Cardiac fibroblast (primary cell): ENCODE measurements at regions not wholly inside any gene's neighbourhood (a gene's known extent, or its start where the extent isn't known, plus 50 kb on each side); places are given as distances from the start of the nearest gene placed in this dataset.

Experiments
- DNase-seq, 2 donors: peaks; one replicate each; pipeline versions ENCODE4 v3.0.0 to v3.0.0-alpha.2; 2010; ENCODE audit warnings: low read depth in 2 of 2
- H3K4me3 ChIP-seq, 2 donors: replicated peaks in 1 of 2; 1 replicate in 1 of 2; 2 replicates in 1 of 2; pipeline ENCODE4 v1.5.1; 2011; ENCODE audit warnings: low read depth in 2 of 2, low read length in 2 of 2, mild to moderate bottlenecking in 2 of 2, moderate library complexity in 1 of 2
- TF ChIP-seq, protein P1 (sequence below): IDR thresholded peaks from one replicate; pipeline ENCODE4 v1.5.1; 2011; ENCODE audit warnings: low read depth, mild to moderate bottlenecking, low read length, inconsistent platforms

DNA sequence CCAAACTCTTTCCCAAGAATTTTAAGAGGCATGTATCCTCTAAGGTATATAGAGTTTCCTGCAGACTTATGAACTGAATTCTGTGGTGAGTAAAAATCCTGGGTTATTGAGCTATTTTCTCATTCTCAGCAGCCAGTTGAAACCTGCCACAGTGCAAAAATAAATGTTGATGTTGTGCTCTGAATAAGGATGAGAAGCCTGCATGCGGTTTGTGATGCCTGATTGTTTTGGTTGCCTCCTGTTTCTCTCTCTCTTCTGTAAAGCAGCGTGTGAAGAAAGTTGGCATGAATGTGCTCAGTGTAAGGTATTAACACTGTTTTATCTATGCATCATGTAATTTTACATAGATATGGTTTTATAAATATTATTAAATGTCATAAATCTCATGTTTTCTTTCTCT lies 452.6 kb downstream of the CDH2 start:
- DNase-seq: no peak
- no peak overlapping the region for H3K4me3 ChIP-seq
- TF ChIP-seq, protein P1, sequence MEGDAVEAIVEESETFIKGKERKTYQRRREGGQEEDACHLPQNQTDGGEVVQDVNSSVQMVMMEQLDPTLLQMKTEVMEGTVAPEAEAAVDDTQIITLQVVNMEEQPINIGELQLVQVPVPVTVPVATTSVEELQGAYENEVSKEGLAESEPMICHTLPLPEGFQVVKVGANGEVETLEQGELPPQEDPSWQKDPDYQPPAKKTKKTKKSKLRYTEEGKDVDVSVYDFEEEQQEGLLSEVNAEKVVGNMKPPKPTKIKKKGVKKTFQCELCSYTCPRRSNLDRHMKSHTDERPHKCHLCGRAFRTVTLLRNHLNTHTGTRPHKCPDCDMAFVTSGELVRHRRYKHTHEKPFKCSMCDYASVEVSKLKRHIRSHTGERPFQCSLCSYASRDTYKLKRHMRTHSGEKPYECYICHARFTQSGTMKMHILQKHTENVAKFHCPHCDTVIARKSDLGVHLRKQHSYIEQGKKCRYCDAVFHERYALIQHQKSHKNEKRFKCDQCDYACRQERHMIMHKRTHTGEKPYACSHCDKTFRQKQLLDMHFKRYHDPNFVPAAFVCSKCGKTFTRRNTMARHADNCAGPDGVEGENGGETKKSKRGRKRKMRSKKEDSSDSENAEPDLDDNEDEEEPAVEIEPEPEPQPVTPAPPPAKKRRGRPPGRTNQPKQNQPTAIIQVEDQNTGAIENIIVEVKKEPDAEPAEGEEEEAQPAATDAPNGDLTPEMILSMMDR: no peak

DNA sequence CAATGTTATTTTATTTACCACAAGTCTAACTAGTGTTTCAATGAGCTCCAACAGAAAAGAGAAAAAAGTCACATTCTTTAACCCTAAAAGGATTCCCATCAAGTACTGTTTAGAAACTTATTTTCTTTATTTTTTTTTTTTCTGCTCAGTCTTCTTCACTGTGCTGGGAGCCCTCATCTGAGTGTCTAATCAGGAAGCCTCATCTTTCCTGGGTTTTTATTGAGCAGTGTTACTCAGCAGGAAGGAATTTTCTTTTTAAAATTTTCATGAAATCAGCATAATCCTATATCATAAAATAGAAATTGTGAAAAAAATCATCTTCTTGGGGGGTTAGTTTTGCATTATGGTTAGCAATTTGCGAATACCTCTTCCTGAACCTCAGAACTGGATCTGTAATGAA lies 453.8 kb downstream of the CDH2 start:
- TF ChIP-seq, protein P1: no peak
- DNase-seq: peak in 1 of 2 donors; percentile 19
- H3K4me3 ChIP-seq: no peak overlapping the region

DNA sequence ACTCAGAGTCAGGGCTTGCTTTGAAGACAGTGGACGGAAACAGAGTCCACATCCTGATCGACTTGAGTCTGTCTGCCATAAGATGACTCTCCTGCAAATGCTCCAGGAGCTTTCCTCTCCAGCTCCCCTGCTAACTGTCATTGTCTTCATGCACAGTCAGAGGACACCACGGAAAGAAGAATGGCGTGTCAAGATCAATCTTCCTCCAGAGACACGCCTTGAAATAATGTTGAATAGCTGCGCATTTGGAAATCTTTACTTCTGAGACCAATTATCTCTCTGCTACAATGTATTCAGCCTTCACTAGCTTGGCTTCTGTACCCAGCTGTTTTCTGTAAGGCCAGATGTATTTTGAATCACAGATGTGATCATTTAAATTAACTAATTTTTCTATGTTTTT lies 457.2 kb downstream of the CDH2 start:
- DNase-seq: no peak
- no peak overlapping the region for H3K4me3 ChIP-seq
- TF ChIP-seq, protein P1: no peak

GRCh38 chr18:27717816-27718215 lies 459.1 kb downstream of the CDH2 start:
- no peak for DNase-seq
- TF ChIP-seq, protein P1: no peak
- no peak overlapping the region for H3K4me3 ChIP-seq

- H3K4me3 ChIP-seq: no peak overlapping the region
- TF ChIP-seq, protein P1: no peak
- DNase-seq: no peak
Observed at GRCh38 chr18:27717250-27717649, 459.7 kb downstream of the CDH2 start.

DNA sequence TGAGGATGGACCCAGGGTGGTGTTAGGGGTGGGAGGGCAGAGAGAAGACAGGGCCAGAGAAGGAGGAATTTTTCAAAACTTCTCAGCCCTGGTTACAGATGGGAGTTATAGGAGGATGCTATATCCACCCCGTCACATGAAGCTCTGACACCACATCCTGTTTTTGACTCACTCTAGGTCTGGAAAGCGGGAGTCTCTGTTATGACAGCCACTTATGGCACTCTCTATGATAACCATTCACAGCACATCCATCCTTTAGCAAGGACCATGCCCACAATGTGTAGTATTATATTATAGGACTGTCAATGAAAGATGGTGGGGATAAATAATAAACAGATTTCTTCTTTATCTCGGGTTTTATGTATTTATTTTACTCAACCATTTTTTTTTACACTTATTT lies 461.2 kb downstream of the CDH2 start:
- peak in 1 of 2 donors; percentile 70 for DNase-seq
- H3K4me3 ChIP-seq: no peak overlapping the region
- TF ChIP-seq, protein P1: no peak

DNA sequence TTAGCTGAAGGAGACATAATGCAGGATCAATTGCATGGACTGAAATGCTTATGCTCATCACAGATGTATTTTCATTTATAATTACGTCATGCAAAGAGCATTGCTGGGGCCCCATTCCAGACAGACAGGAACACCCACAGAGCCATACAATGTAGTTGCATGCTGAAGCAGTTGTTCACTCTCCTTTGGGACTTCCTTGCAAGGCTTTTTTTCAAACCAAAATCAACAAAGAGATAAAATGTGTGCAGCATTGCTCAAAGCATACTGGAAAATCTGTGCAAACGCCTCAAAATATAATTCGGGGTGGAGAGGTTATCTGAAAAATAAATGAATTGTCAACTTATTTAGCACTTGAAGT lies 463.2 kb downstream of the CDH2 start:
- no peak overlapping the region for H3K4me3 ChIP-seq
- TF ChIP-seq, protein P1: no peak
- peak; percentile 87 to 97 for DNase-seq
